ENCODE measurements at regions not wholly inside any gene's neighbourhood (a gene's known extent, or its start where the extent isn't known, plus 50 kb on each side); places are given as distances from the start of the nearest gene placed in this dataset.

GRCh38 chr20:40493549-40493948 is 195.5 kb downstream of the MAFB start:
- TF ChIP-seq POLR2A (IDR thresholded peaks at IDR 0.05) = no peak
- no peak for TF ChIP-seq CTCF (IDR thresholded peaks at IDR 0.05)
